Stomach (tissue), 4 donors: ENCODE measurements at regions not wholly inside any gene's neighbourhood (a gene's known extent, or its start where the extent isn't known, plus 50 kb on each side); places are given as distances from the start of the nearest gene placed in this dataset.

Source experiments
- CTCF ChIP-seq, 7 experiments: fragments of 450-650 bp in 4 of 7; fragments of 200-600 bp in 3 of 7; sonication (generic) in 3 of 7; IDR thresholded peaks; one replicate each; pipeline ENCODE4 v1.5.1; 2016 to 2019; ENCODE audit warnings: antibody characterized with exemption in 7 of 7, control low read depth in 2 of 7, mild to moderate bottlenecking in 1 of 7
- POLR2A ChIP-seq, 4 donors: fragments of 450-650 bp; IDR thresholded peaks; one replicate each; pipeline ENCODE4 v1.6.1; 2016; ENCODE audit warnings: antibody characterized with exemption in 4 of 4, control low read depth in 2 of 4, mild to moderate bottlenecking in 1 of 4, moderate library complexity in 1 of 4
- POLR2AphosphoS5 ChIP-seq, 3 donors: sonication (generic); formaldehyde crosslinking; IDR thresholded peaks; one replicate each; pipeline ENCODE4 v1.6.1; 2016; ENCODE audit warnings: antibody characterized with exemption in 3 of 3

DNA sequence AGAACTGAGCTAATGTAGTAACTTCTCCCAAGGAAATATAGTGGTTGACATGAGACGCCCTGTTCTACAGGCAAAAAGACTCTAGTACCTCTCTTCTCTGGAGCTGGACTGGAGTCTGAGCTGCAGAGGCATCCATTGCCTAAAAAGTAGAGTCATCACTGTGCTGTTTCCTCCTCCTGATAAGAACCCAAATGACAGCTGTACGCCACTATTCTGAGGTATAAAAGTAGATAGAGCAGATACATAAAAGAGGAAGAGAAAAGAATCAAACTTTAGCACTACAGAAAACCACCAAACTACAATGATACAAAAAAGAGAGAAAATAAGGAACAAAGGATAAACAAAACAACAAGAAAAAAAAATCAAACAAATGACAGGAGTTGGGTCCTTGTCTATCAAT lies 1568.8 kb downstream of the PLA2G4A start:
- TF ChIP-seq CTCF (IDR thresholded peaks at IDR 0.05) = no peak
- TF ChIP-seq POLR2AphosphoS5 (IDR thresholded peaks at IDR 0.05) = no peak
- TF ChIP-seq POLR2A (IDR thresholded peaks at IDR 0.05) = no peak
